Body of pancreas (tissue), 4 donors: ENCODE measurements at regions not wholly inside any gene's neighbourhood (a gene's known extent, or its start where the extent isn't known, plus 50 kb on each side); places are given as distances from the start of the nearest gene placed in this dataset.
"Not testable (repeated sequence)": the region's sequence is repeated elsewhere in the genome, so short reads cannot be mapped to it uniquely, and the experiment has no call there.

Experiments used
- CTCF ChIP-seq, 7 experiments: fragments of 450-650 bp in 4 of 7; fragments of 200-600 bp in 3 of 7; sonication (generic) in 3 of 7; IDR thresholded peaks; one replicate each; pipeline ENCODE4 v1.5.1; 2016 to 2019; ENCODE audit warnings: antibody characterized with exemption in 7 of 7
- POLR2A ChIP-seq, 3 donors: fragments of 450-650 bp; IDR thresholded peaks; one replicate each; pipeline ENCODE4 v1.6.1; 2016; ENCODE audit warnings: antibody characterized with exemption in 3 of 3, mild to moderate bottlenecking in 2 of 3

- not testable (repeated sequence) for TF ChIP-seq CTCF, POLR2A (IDR thresholded peaks at IDR 0.05)
These were observed 420.7 kb downstream of the MIAT start for GRCh38 chr22:27078064-27078463.
